Liver (tissue), 8 donors: ENCODE measurements at regions not wholly inside any gene's neighbourhood (a gene's known extent, or its start where the extent isn't known, plus 50 kb on each side); places are given as distances from the start of the nearest gene placed in this dataset.

ENCODE experiments used
- DNase-seq: peaks from one replicate; pipeline ENCODE4 v3.0.0-alpha.2; 2017; ENCODE audit warnings: low spot score
- H3K27ac ChIP-seq, 2 donors: one replicate each; pipeline ENCODE4 v1.7.0; 2013; ENCODE audit warnings: inconsistent platforms in 2 of 2, low read length in 2 of 2, control low read depth in 1 of 2, low read depth in 1 of 2, mild to moderate bottlenecking in 1 of 2
- H3K27me3 ChIP-seq, 4 donors: one replicate each; pipeline versions ENCODE4 v1.6.1 to v1.7.0; 2013; ENCODE audit warnings: low read length in 3 of 4, inconsistent platforms in 1 of 4, mild to moderate bottlenecking in 1 of 4, moderate library complexity in 1 of 4; ENCODE audit not compliant: control insufficient read depth in 4 of 4, insufficient read depth in 4 of 4
- H3K36me3 ChIP-seq, 4 donors: one replicate each; pipeline versions ENCODE4 v1.6.1 to v1.7.0; 2013; ENCODE audit warnings: low read length in 3 of 4, mild to moderate bottlenecking in 3 of 4, low read depth in 1 of 4, moderate library complexity in 1 of 4; ENCODE audit not compliant: control insufficient read depth in 4 of 4, insufficient read depth in 3 of 4
- H3K4me1 ChIP-seq, 4 donors: one replicate each; pipeline versions ENCODE4 v1.6.1 to v1.7.0; 2013; ENCODE audit warnings: low read length in 3 of 4, mild to moderate bottlenecking in 3 of 4, moderate library complexity in 1 of 4; ENCODE audit not compliant: control insufficient read depth in 4 of 4, insufficient read depth in 4 of 4
- H3K4me3 ChIP-seq, 3 donors: one replicate each; pipeline versions ENCODE4 v1.6.1 to v1.7.0; 2013; ENCODE audit warnings: low read length in 3 of 3, control low read depth in 1 of 3, low read depth in 1 of 3, mild to moderate bottlenecking in 1 of 3
- H3K9ac ChIP-seq, 2 donors: one replicate each; pipeline ENCODE4 v1.7.0; 2013; ENCODE audit warnings: low read length in 2 of 2, mild to moderate bottlenecking in 2 of 2, moderate library complexity in 2 of 2, control low read depth in 1 of 2, low read depth in 1 of 2
- H3K9me3 ChIP-seq, 4 donors: one replicate each; pipeline versions ENCODE4 v1.6.1 to v1.7.0; 2013; ENCODE audit warnings: low read length in 3 of 4; ENCODE audit not compliant: control insufficient read depth in 4 of 4
- CTCF ChIP-seq: fragments of 150-350 bp; IDR thresholded peaks from 2 replicates; pipeline ENCODE4 v1.5.1; 2017; ENCODE audit warnings: improper control_type of control experiment, low read depth, low read length; ENCODE audit not compliant: missing input control
- EGR1 ChIP-seq, 2 donors: IDR thresholded peaks; 2 replicates each; pipeline ENCODE4 v1.6.1; 2016 to 2018; ENCODE audit warnings: antibody characterized with exemption in 2 of 2, low read depth in 2 of 2
- FOXA1 ChIP-seq: IDR thresholded peaks from 2 replicates; pipeline ENCODE4 v1.6.1; 2016; ENCODE audit warnings: antibody characterized with exemption
- FOXA2 ChIP-seq: IDR thresholded peaks from 2 replicates; pipeline ENCODE4 v1.6.1; 2016; ENCODE audit warnings: antibody characterized with exemption
- GABPA ChIP-seq, 2 donors: IDR thresholded peaks in 1 of 2; conservative IDR thresholded peaks in 1 of 2; 2 replicates each; pipeline ENCODE4 v1.6.1; 2016; ENCODE audit warnings: antibody characterized with exemption in 2 of 2, mild to moderate bottlenecking in 1 of 2, moderate library complexity in 1 of 2
- HNF4A ChIP-seq, 2 donors: conservative IDR thresholded peaks; 2 replicates each; pipeline ENCODE4 v1.6.1; 2016; ENCODE audit warnings: antibody characterized with exemption in 2 of 2, mild to moderate bottlenecking in 2 of 2
- HNF4G ChIP-seq: IDR thresholded peaks from 2 replicates; pipeline ENCODE4 v1.6.1; 2016; ENCODE audit warnings: antibody characterized with exemption
- JUND ChIP-seq, 2 donors: IDR thresholded peaks; 2 replicates each; pipeline ENCODE4 v1.6.1; 2016; ENCODE audit warnings: antibody characterized with exemption in 2 of 2
- NR2F2 ChIP-seq: IDR thresholded peaks from 2 replicates; pipeline ENCODE4 v1.6.1; 2016; ENCODE audit warnings: antibody characterized with exemption
- RAD21 ChIP-seq, 2 donors: IDR thresholded peaks; 2 replicates each; pipeline ENCODE4 v1.6.1; 2016; ENCODE audit warnings: antibody characterized with exemption in 2 of 2, mild to moderate bottlenecking in 2 of 2
- RXRA ChIP-seq, 2 donors: IDR thresholded peaks; 2 replicates each; pipeline ENCODE4 v1.6.1; 2017 to 2018; ENCODE audit warnings: antibody characterized with exemption in 2 of 2, mild to moderate bottlenecking in 1 of 2
- SP1 ChIP-seq: IDR thresholded peaks from 2 replicates; pipeline ENCODE4 v1.6.1; 2018; ENCODE audit warnings: antibody characterized with exemption, mild to moderate bottlenecking
- TAF1 ChIP-seq: conservative IDR thresholded peaks from 2 replicates; pipeline ENCODE4 v1.6.1; 2016; ENCODE audit warnings: antibody characterized with exemption, mild to moderate bottlenecking
- YY1 ChIP-seq: IDR thresholded peaks from 2 replicates; pipeline ENCODE4 v1.6.1; 2016; ENCODE audit warnings: antibody characterized with exemption, mild to moderate bottlenecking
- WGBS: extraction: QIAGEN DNeasy Blood & Tissue Kit; methylation state at CpG from one replicate; pipeline ENCODE4 v1.1.7; 2013; 5-methylcytosine and 5-hydroxymethylcytosine counted together
- TF ChIP-seq, protein P1 (sequence below): IDR thresholded peaks from 2 replicates; pipeline ENCODE4 v1.6.1; 2016; ENCODE audit warnings: antibody characterized with exemption
- TF ChIP-seq, protein P2 (sequence below): IDR thresholded peaks from 2 replicates; pipeline ENCODE4 v1.6.1; 2016; ENCODE audit warnings: antibody characterized with exemption, mild to moderate bottlenecking
- TF ChIP-seq, protein P3 (sequence below): IDR thresholded peaks from 2 replicates; pipeline ENCODE4 v1.6.1; 2016; ENCODE audit warnings: antibody characterized with exemption
- donor health status: healthy.
- donor health status: healthy.
- donor health status: healthy.
- donor health status: healthy.
- donor health status: healthy.

DNA sequence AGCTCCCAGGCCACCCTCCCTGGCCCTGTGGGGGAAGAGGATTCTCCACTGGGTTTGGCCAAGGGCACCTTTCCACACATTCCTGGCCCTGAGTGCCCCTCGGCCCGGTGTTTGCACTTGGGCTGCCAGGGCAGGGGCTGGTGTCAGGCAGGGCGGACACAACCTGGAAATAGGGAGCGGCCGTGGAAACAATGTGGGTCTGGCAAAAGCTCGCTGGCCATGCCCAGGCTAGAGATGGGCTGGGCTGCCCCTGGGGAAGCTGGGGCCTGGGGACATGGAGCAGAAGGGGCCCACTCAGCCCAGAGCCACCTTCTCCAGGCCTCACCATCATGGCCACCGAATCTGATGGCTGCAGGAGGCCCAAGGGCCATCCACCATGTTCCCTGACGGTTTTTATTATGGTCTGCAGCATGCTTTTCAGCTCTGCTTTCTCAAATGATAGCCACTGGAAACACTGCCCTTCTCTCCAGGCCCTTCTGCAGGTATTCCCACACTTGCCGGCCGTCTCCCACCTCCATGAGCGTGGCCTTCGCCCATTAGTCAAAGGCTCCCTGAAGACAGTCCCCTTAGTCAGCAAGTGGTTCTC is 275.1 kb downstream of the CYP26B1 start:
- 94% methylated on average over 12 of the region's 12 CpGs for WGBS
- no peaks in the 10 kb centered on the region for H3K27me3 ChIP-seq
- no peaks in the 10 kb centered on the region for H3K9me3 ChIP-seq
- H3K36me3 ChIP-seq, result no peaks in the 10 kb centered on the region
- no peak overlapping the region for H3K27ac ChIP-seq
- H3K4me1 ChIP-seq, result no peaks in the 10 kb centered on the region
- no peak overlapping the region for H3K9ac ChIP-seq
- TF ChIP-seq HNF4A (conservative IDR thresholded peaks at IDR 0.05), result no peak
- TF ChIP-seq, protein P1, sequence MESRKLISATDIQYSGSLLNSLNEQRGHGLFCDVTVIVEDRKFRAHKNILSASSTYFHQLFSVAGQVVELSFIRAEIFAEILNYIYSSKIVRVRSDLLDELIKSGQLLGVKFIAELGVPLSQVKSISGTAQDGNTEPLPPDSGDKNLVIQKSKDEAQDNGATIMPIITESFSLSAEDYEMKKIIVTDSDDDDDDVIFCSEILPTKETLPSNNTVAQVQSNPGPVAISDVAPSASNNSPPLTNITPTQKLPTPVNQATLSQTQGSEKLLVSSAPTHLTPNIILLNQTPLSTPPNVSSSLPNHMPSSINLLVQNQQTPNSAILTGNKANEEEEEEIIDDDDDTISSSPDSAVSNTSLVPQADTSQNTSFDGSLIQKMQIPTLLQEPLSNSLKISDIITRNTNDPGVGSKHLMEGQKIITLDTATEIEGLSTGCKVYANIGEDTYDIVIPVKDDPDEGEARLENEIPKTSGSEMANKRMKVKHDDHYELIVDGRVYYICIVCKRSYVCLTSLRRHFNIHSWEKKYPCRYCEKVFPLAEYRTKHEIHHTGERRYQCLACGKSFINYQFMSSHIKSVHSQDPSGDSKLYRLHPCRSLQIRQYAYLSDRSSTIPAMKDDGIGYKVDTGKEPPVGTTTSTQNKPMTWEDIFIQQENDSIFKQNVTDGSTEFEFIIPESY, result no peak
- no peak for TF ChIP-seq HNF4G
- no peak for TF ChIP-seq NR2F2
- no peak for TF ChIP-seq SP1
- no peak for TF ChIP-seq TAF1
- no peak for TF ChIP-seq JUND (IDR thresholded peaks at IDR 0.05)
- no peak overlapping the region for H3K4me3 ChIP-seq
- no peak for DNase-seq

DNA sequence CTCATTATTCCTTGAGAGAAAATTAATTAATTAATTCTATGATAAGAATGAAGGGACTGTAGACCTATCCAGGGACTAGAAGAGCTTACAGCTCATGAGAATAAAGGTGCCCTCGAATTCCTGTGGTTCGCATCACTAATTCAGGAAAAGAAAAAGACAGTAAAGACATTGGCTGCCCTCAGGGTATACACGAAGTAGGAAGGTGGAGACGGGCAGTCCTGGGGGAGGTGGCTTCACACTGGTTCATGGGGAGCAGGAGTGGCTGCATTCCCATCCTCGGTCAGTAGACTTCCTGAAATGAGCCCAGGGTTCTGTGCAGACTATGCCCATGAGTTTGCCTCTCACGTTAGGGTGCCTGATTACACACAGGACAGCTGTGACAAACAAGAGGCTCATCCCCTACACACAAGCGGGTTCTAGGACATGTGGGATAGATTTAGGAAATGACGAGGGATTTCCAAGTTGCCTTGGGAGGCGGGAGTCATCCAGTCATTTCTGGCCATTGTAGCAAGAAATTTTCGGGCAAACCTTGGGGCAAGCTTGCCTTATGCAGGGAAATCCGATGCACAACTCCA is 282.2 kb downstream of the CYP26B1 start:
- Histone ChIP-seq H3K4me3 (no peak overlapping the region), H3K4me1 (no peaks in the 10 kb centered on the region), H3K27me3 (no peaks in the 10 kb centered on the region), H3K27ac (no peak overlapping the region), H3K9me3 (no peaks in the 10 kb centered on the region), H3K9ac (no peak overlapping the region), H3K36me3 (no peaks in the 10 kb centered on the region)
- DNase-seq, result no peak
- TF ChIP-seq, protein P2, sequence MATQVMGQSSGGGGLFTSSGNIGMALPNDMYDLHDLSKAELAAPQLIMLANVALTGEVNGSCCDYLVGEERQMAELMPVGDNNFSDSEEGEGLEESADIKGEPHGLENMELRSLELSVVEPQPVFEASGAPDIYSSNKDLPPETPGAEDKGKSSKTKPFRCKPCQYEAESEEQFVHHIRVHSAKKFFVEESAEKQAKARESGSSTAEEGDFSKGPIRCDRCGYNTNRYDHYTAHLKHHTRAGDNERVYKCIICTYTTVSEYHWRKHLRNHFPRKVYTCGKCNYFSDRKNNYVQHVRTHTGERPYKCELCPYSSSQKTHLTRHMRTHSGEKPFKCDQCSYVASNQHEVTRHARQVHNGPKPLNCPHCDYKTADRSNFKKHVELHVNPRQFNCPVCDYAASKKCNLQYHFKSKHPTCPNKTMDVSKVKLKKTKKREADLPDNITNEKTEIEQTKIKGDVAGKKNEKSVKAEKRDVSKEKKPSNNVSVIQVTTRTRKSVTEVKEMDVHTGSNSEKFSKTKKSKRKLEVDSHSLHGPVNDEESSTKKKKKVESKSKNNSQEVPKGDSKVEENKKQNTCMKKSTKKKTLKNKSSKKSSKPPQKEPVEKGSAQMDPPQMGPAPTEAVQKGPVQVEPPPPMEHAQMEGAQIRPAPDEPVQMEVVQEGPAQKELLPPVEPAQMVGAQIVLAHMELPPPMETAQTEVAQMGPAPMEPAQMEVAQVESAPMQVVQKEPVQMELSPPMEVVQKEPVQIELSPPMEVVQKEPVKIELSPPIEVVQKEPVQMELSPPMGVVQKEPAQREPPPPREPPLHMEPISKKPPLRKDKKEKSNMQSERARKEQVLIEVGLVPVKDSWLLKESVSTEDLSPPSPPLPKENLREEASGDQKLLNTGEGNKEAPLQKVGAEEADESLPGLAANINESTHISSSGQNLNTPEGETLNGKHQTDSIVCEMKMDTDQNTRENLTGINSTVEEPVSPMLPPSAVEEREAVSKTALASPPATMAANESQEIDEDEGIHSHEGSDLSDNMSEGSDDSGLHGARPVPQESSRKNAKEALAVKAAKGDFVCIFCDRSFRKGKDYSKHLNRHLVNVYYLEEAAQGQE, result no peak
- TF ChIP-seq RAD21 (IDR thresholded peaks at IDR 0.05), result no peak
- WGBS, result 78% methylated on average over 11 of the region's 11 CpGs

DNA sequence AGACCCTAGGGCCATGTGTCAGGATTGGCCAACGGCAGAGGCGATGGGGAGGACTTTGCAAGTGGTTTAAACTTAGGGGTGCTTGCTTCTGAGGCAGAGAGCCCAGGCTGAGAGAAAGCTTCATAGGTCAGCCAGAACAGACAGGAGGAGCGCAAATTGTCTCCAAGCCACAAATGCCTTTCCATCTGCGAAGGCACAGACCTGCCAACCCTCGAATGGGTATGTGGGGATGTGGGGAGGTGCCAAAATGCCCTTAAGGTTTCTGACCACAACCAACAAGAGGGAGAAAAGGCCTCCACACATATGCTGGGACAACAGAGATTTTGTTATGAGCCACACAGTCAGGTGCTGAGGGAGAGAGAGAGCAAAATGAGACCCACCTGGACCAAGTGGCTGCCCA is 283.6 kb downstream of the CYP26B1 start:
- Histone ChIP-seq H3K36me3 (no peaks in the 10 kb centered on the region), H3K9ac (no peak overlapping the region), H3K9me3 (no peaks in the 10 kb centered on the region), H3K4me1 (no peaks in the 10 kb centered on the region), H3K4me3 (no peak overlapping the region), H3K27ac (no peak overlapping the region), H3K27me3 (no peaks in the 10 kb centered on the region)
- no peak for DNase-seq
- 88% methylated on average over 5 of the region's 5 CpGs for WGBS
- TF ChIP-seq RAD21 (IDR thresholded peaks at IDR 0.05) (no peak), HNF4A (conservative IDR thresholded peaks at IDR 0.05) (no peak), GABPA (IDR thresholded peaks at IDR 0.05 in 1 of 2, conservative IDR thresholded peaks at IDR 0.05 in 1 of 2) (no peak), YY1 (no peak), FOXA1 (no peak), RXRA (IDR thresholded peaks at IDR 0.05) (no peak), HNF4G (no peak), EGR1 (IDR thresholded peaks at IDR 0.05; ENCODE audit: low read depth in 2 of 2) (no peak), FOXA2 (no peak), CTCF (no peak), JUND (IDR thresholded peaks at IDR 0.05) (no peak), SP1 (no peak)
- TF ChIP-seq, protein P3, sequence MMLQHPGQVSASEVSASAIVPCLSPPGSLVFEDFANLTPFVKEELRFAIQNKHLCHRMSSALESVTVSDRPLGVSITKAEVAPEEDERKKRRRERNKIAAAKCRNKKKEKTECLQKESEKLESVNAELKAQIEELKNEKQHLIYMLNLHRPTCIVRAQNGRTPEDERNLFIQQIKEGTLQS, result no peak
- TF ChIP-seq, protein P2, result no peak
